GM21367 (cell line): ENCODE measurements at regions not wholly inside any gene's neighbourhood (a gene's known extent, or its start where the extent isn't known, plus 50 kb on each side); places are given as distances from the start of the nearest gene placed in this dataset.
"Not testable (repeated sequence)": the region's sequence is repeated elsewhere in the genome, so short reads cannot be mapped to it uniquely, and the experiment has no call there.

Experiments used
- ATAC-seq: cut with Tn5 transposase; IDR thresholded peaks from one replicate; pipeline ENCODE4 v1.9.1; 2021; ENCODE audit not compliant: unreplicated experiment

DNA sequence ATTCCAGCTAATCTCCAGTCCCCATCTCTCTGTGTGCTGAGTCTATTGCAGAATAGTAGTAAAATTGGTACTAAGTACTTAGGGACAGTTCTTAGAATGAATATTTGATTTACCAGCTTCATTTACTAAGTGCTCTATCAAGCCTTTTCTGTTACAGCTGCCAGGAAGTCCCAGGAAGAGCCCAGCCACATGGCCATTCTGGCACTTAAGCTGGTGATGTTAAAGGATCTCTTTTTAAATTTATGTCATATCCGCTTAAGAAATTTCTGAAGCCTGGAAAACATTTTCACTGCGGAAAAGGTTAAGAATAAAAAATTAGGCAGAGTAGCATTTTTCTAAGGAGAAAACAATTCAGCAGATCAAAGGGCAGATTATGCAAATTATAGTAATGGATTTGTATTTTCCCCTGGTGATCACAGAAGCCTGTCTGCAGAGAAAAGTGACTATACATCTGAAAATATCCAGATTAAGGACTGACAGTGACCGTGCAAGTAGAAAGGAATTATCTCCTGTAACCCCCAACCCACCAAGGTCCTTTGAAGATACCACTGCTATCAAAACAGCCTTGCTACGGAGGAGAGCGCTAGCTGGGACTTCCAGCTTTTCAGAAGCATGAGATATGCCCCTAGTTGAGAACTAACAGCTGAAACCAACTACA, 260.8 kb downstream of the SH3BP4 start:
- no peak for ATAC-seq

DNA sequence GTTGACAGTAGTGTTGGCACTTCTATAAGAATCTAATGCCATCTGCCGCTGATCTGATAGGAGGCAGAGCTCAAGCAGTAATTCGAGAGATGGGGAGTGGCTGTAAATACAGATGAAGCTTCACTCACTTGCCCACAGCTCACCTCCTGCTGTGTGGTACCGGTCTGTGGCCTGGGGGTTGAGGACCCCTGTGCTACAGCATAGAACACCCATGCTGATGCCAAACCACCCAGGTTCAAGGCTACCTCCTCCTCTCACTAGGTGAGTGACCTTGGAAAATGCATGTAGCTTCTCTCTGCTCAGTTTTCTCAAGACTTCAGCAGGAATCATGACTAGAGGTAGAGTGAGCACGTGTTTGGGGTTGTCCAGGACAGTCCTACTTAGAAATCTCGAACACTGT, 263.4 kb downstream of the SH3BP4 start:
- ATAC-seq: no peak

- no peak for ATAC-seq
Measured at GRCh38 chr2:235216901-235217300, 265.1 kb downstream of the SH3BP4 start.

DNA sequence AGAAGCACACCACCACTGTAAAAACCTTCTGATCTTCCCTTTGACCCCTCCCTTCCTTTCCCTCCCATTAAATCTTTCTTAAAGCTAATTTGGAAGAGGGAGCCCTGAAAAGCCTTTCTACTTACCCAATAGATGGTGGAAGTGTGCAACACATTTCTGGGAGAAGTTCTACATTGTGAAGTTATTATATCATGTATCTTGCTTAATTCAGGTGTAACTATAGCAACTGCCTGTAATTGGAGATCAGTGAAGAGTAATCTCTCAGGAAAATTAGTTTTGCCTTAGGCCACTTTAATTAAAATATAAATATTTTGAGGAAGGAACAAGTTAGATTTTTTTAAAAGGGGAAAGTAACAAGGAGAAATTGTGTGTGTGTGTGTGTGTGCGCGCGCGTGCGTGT, 266.0 kb downstream of the SH3BP4 start:
- ATAC-seq: no peak

DNA sequence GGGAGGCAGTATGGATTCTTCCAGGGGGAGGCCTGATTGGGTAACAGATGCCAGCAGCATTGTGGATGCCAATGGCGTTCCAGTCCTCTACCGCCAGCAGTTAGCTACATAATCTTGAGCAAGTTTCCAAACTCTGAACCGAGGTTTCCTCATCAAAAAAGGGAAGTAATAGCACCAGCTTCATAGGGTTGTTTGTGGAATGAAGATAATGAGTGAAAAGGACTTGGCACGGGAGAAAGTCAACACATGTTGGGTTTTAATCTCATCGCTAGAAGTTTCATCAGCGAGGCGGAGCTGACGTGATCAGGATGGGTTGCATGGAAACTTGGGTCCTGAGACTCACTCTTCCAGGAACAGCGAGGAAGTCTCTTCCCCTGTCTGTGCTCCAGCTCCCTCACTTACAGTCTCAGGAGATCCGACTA, 266.7 kb downstream of the SH3BP4 start:
- no peak for ATAC-seq

DNA sequence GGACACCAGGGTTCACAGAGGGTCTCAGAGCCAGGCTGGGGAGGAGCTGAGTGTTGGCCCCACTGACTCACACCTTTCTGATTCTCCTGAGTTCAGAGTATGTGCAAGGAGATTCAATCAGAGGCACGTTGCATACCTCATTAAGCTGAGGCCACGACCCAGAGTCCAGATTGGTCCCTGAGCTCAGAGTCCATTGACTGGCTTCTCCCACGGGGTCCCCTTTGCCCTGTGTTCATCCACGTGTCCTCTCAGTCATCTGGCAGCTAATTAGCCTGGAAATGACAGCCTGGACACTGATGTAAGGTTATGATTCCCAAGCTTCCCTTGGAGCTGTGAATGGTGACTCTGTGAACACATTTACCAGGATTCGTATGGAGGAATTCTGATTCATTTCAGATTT, 267.2 kb downstream of the SH3BP4 start:
- ATAC-seq: no peak

GRCh38 chr2:235220331-235220730, 268.5 kb downstream of the SH3BP4 start:
- no peak for ATAC-seq

DNA sequence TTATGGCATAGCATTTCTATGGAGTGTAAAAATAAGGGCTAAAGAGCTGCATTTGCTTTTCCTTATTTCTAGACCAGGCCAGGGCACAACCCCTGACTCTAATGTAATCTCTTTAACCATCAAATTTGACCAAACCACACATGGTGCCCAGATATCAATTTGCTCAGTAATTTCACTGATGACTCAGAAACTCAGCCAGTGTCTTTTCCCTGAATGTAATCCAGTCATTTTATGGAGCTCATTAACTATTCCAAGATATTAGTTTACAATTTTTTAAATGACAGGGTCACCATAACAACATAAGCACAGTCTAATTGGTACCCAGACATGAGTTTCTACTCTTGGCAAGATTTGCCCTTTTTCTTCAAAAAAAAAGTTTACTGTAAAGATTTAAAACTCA, 270.8 kb upstream of the AGAP1 start:
- no peak for ATAC-seq

- no peak for ATAC-seq
Measured at GRCh38 chr2:235224410-235224809, 269.4 kb upstream of the AGAP1 start.

GRCh38 chr2:235225261-235225660, 268.6 kb upstream of the AGAP1 start:
- no peak for ATAC-seq

GRCh38 chr2:235227590-235227989, 266.3 kb upstream of the AGAP1 start:
- ATAC-seq: no peak

DNA sequence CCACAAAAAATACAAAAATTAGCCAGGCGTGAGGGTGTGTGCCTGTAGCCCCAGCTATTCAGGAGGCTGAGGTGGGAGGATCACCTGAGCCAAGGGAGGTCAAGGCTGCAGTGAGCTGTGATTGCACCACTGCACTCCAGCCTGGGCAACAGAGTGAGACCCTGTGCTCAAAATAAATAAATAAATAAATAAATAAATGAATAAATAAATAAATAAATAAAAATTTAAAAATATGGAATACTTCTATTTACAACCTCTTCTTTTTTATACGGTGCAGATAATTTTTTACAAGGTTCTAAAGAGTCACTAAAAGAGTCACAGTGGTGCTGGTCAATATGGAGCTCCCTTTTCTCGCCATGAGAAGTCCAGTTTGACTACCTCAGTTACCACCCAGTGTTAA, 265.4 kb upstream of the AGAP1 start:
- ATAC-seq: not testable (repeated sequence)

DNA sequence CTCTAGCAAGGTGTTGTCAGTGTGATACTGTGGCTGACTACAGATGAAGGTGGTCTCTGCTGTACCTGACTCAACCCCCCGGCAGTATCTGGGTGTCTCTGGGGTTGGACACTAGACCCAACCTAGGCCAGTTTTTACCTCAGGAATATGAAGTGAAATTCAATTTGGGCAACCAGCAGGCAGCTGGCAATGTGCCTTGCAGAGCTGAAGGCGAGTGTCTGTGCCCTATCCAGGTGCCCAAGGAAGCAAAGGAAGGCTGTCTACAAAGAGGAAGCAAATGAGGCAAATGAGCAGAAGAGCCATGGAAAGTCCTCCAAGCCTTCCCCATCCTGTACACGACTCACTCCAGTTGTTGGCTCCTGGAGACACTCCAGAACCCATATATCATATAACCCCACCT, 264.6 kb upstream of the AGAP1 start:
- ATAC-seq: no peak

DNA sequence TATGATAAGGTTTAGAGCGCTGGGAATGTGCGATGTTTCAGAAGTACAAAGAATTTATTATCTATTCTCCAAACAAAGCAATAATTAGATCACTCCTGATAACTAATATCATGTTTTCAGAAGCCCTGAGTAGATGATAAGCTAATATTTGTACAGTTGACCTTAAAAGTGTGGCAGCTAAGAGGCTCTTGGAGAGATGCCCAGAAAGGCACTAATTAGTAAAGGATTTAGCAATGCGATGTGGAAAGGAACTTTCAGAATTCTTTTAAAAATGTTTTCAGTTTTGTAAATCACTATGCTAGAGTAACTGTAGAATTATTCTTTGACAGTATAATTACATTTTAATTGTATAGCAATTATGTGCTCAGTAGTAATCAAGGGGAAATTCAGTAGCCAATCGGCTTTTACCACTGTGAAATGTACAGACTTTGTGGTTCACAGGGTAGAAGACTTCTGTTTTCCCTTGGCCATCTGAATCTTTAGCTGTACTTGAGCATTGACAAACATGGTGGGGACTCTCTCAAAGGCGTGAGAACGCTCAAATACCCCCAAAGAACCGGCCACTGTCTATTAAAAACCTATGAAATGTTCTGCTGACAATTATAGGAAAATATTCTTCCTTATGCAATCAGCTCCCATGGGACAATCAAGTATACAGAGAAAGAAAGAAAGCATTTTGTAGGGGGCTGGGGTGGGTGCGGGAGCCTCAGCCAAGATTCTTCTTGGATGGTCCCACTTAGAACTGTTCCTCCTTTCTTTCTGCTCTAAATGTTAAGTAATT, 262.8 kb upstream of the AGAP1 start:
- ATAC-seq: no peak

GRCh38 chr2:235232449-235233433, 261.1 kb upstream of the AGAP1 start:
- no peak for ATAC-seq

- ATAC-seq: no peak
Measured at GRCh38 chr2:235234736-235235135, 259.1 kb upstream of the AGAP1 start.

- no peak for ATAC-seq
Measured at GRCh38 chr2:235235977-235236767, 257.7 kb upstream of the AGAP1 start.

DNA sequence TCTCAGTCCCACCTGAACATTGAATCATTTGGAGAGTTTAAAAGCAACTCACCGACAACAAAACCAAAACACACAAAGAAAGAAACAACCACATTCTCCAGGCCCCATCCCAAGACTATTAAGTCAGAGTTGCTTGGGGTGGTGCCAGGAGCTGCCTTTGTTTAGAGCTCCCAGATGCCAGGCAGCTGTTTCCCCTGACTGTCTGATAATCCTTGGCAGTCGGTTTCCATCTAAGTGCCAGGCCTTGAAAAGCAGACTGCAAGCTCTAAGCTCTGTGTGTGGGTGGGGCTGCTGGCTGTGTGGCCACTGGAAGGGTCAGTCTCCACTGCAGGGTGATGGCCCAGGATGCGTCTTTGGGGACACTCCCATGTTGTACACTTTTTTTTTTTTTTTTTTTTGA, 255.3 kb upstream of the AGAP1 start:
- ATAC-seq: no peak

DNA sequence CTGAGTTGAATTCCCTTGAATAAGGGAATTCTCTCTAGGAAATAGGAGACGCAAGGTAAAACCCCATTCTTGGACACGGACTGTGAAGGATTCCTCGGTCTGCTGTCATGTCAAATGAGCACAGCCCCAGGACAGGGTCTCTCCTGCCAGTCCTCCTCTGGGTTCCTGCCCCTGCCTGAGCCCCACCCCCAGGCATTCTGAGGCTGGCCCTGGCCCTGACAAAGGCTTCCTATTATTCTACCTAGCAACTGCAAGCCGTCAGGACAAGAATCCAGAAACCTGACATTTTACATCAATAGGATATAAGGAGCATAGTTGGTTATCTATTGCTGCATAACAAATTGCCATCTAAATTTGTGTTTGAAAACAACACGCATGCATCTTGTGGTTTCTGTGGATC, 253.3 kb upstream of the AGAP1 start:
- no peak for ATAC-seq
